ENCODE measurements at regions not wholly inside any gene's neighbourhood (a gene's known extent, or its start where the extent isn't known, plus 50 kb on each side); places are given as distances from the start of the nearest gene placed in this dataset.

GRCh38 chr11:23953951-23954710 lies 542.7 kb upstream of the LUZP2 start:
- no peaks in the 10 kb centered on the region for H3K9me3 Mint-ChIP-seq
- no peak overlapping the region for H3K4me3 Mint-ChIP-seq
- H3K27ac Mint-ChIP-seq = no peak overlapping the region
- no peaks in the 10 kb centered on the region for H3K4me1 Mint-ChIP-seq (ENCODE audit: low read depth in 2 of 2)
- DNase-seq (ENCODE audit: low spot score) (no peak), ATAC-seq (no peak)
- peaks cover 0 to 3% of the 10 kb centered on the region in 2 donors for H3K27me3 Mint-ChIP-seq
- H3K36me3 Mint-ChIP-seq = no peaks in the 10 kb centered on the region

DNA sequence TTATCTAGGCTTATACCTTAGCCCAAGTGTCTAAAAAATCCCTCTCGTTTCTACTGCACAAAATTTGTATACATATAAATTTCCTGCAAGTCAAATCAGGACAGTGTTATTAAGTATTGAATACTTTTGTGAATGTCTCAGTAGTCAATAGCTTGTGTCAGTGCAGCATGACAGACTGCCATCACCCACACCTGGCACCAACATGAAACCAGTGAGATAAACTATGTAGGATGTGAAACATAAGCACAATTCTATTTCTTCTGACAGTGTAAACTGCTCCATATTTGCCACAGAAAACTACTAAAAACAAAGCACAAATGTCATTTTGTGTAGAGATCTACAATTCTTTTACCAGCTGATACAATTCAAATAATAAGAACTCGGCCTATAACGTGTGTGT lies 542.1 kb upstream of the LUZP2 start:
- no peak overlapping the region for H3K4me3 Mint-ChIP-seq
- no peak overlapping the region for H3K27ac Mint-ChIP-seq
- H3K27me3 Mint-ChIP-seq = no peaks in the 10 kb centered on the region
- H3K36me3 Mint-ChIP-seq = no peaks in the 10 kb centered on the region
- no peaks in the 10 kb centered on the region for H3K4me1 Mint-ChIP-seq (ENCODE audit: low read depth in 2 of 2)
- ATAC-seq (no peak), DNase-seq (ENCODE audit: low spot score) (no peak)
- no peaks in the 10 kb centered on the region for H3K9me3 Mint-ChIP-seq

- ATAC-seq = no peak
- Mint-ChIP-seq H3K9me3 (no peaks in the 10 kb centered on the region), H3K36me3 (no peaks in the 10 kb centered on the region), H3K27ac (no peak overlapping the region), H3K4me3 (no peak overlapping the region), H3K27me3 (no peaks in the 10 kb centered on the region), H3K4me1 (ENCODE audit: low read depth in 2 of 2) (no peaks in the 10 kb centered on the region)
- DNase-seq (ENCODE audit: low spot score) = no peak
These were observed 540.3 kb upstream of the LUZP2 start for GRCh38 chr11:23956586-23956985.

- Mint-ChIP-seq H3K27ac (no peak overlapping the region), H3K36me3 (no peaks in the 10 kb centered on the region), H3K27me3 (no peaks in the 10 kb centered on the region), H3K4me1 (ENCODE audit: low read depth in 2 of 2) (no peaks in the 10 kb centered on the region), H3K9me3 (no peaks in the 10 kb centered on the region), H3K4me3 (no peak overlapping the region)
- DNase-seq (ENCODE audit: low spot score) = no peak
- ATAC-seq = no peak
These were observed 539.5 kb upstream of the LUZP2 start for GRCh38 chr11:23957314-23957713.

DNA sequence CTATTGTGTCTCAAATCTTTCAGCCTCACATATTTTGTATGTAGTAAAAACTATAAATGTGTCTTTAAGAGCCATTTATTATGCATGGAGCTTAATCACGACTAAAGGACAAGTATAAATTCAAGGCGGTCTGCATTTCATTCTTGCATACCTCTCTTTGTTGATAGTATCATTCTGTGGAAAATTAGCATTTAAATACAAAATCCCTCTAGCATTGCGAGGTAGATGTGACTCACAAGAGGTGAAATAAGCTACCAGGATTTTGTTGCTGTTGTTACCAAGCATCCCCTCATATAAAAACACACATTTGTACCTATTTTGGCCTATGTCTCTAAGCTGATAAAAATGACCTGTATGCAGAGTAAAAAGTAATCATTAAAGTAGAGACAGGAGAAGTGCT lies 537.4 kb upstream of the LUZP2 start:
- no peak for ATAC-seq
- no peaks in the 10 kb centered on the region for H3K4me1 Mint-ChIP-seq (ENCODE audit: low read depth in 2 of 2)
- no peak overlapping the region for H3K27ac Mint-ChIP-seq
- no peak for DNase-seq (ENCODE audit: low spot score)
- no peak overlapping the region for H3K4me3 Mint-ChIP-seq
- H3K27me3 Mint-ChIP-seq = no peaks in the 10 kb centered on the region
- peaks cover 3% of the 10 kb centered on the region for H3K9me3 Mint-ChIP-seq
- no peaks in the 10 kb centered on the region for H3K36me3 Mint-ChIP-seq

DNA sequence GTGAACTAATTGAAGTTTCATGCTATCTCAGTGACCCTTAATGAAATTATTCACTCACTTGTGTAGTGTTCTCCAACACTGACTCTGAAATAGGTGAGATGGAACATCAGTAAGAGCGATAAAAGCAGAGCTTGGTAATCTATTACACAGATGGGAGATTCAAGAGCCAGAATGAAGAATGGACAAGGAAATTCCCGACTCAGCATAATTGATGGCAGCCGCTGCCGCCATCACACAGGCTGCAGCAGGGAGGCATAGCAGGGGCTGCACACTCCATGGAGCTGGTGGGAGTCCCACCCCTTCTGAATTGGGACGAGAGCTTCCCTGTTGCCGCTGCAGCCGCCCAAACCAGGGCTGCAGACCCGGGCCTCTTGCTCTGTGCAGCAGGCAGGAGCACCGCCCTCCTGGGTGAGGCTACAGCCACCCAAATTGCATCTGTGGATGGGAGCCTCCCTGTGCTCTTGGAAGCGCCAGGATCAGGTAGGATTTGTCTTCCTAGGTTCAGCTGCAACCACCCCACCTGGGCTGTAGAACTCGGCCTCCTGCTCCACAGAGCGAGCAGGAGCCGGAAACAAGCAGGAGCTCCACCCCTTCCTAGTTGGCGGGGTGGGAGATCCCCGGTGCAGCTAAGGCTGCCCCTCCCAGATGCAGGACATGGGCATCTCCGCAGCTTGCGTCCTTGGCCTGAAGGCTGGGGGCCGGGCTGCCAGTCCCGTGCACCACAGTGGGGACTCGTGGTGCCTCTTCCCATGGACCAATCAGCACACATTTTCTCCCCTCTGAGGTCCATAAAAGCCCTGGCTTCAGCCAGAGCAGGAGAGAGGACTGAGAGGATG lies 535.1 kb upstream of the LUZP2 start:
- Mint-ChIP-seq H3K4me1 (ENCODE audit: low read depth in 2 of 2) (no peaks in the 10 kb centered on the region), H3K4me3 (no peak overlapping the region), H3K9me3 (peaks cover 3% of the 10 kb centered on the region), H3K27ac (no peak overlapping the region), H3K36me3 (no peaks in the 10 kb centered on the region), H3K27me3 (no peaks in the 10 kb centered on the region)
- ATAC-seq (no peak), DNase-seq (ENCODE audit: low spot score) (no peak)

DNA sequence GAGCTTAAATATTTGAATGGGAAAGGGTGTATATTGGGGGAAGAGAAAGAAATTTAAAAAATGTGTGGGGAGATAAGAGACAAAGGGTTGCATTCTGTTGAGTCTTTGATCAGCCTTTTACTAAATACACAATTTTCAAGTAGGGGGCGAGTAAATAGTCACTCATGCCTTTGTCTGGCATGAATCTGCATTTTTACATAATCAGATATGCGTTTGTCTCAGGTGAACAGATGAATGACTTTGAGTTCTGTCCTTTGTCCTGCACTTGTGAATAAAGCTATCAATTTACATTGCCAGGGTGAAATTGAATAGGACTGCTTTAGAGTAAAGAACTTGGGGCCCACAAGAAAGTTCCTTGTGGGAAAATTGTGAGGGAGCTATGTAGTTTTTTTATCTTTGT lies 523.6 kb upstream of the LUZP2 start:
- Mint-ChIP-seq H3K36me3 (no peaks in the 10 kb centered on the region), H3K4me3 (no peak overlapping the region), H3K9me3 (no peaks in the 10 kb centered on the region), H3K4me1 (ENCODE audit: low read depth in 2 of 2) (no peaks in the 10 kb centered on the region), H3K27ac (no peak overlapping the region), H3K27me3 (no peaks in the 10 kb centered on the region)
- DNase-seq (ENCODE audit: low spot score) (no peak), ATAC-seq (no peak)

- no peak for DNase-seq (ENCODE audit: low spot score)
- Mint-ChIP-seq H3K4me3 (no peak overlapping the region), H3K9me3 (no peaks in the 10 kb centered on the region), H3K27me3 (no peaks in the 10 kb centered on the region), H3K4me1 (ENCODE audit: low read depth in 2 of 2) (no peaks in the 10 kb centered on the region), H3K27ac (no peak overlapping the region), H3K36me3 (no peaks in the 10 kb centered on the region)
- no peak for ATAC-seq
These were observed 522.8 kb upstream of the LUZP2 start for GRCh38 chr11:23974051-23974450.

DNA sequence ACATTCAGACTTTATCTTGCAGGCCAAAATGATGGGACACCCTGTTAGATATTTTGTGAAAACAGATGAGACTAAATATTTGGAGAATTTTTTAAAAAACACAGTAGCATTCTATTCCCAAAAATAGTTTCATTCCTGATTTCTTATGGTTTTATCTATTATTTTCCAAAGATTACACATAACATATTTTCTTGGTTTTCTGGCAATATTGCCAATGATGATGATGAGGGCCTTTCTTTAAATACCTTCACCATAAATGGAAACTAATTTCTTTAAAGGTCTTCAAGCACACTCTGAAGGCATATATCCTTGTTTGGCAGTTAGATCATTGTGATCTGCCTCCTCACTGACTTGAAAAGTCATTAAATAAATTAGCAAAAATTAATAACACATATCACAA lies 522.3 kb upstream of the LUZP2 start:
- Mint-ChIP-seq H3K36me3 (no peaks in the 10 kb centered on the region), H3K27ac (no peak overlapping the region), H3K4me3 (no peak overlapping the region), H3K9me3 (no peaks in the 10 kb centered on the region), H3K27me3 (no peaks in the 10 kb centered on the region), H3K4me1 (ENCODE audit: low read depth in 2 of 2) (no peaks in the 10 kb centered on the region)
- no peak for ATAC-seq
- DNase-seq (ENCODE audit: low spot score) = no peak

- no peak overlapping the region for H3K27ac Mint-ChIP-seq
- no peaks in the 10 kb centered on the region for H3K9me3 Mint-ChIP-seq
- no peak overlapping the region for H3K4me3 Mint-ChIP-seq
These were observed 520.4 kb upstream of the LUZP2 start for GRCh38 chr11:23976426-23976825.

GRCh38 chr11:23976841-23977271 lies 520.0 kb upstream of the LUZP2 start:
- ATAC-seq (no peak), DNase-seq (ENCODE audit: low spot score) (no peak)
- no peak overlapping the region for H3K27ac Mint-ChIP-seq
- H3K27me3 Mint-ChIP-seq = no peaks in the 10 kb centered on the region
- no peak overlapping the region for H3K4me3 Mint-ChIP-seq
- H3K36me3 Mint-ChIP-seq = no peaks in the 10 kb centered on the region
- H3K9me3 Mint-ChIP-seq = no peaks in the 10 kb centered on the region
- no peaks in the 10 kb centered on the region for H3K4me1 Mint-ChIP-seq (ENCODE audit: low read depth in 2 of 2)

More at GRCh38 chr11:23976426-23976825, 520.4 kb upstream of the LUZP2 start:
- DNase-seq (ENCODE audit: low spot score) = no peak
- H3K4me1 Mint-ChIP-seq (ENCODE audit: low read depth in 2 of 2) = no peaks in the 10 kb centered on the region
- H3K36me3 Mint-ChIP-seq = no peaks in the 10 kb centered on the region
- H3K27me3 Mint-ChIP-seq = no peaks in the 10 kb centered on the region
- ATAC-seq = no peak

- Mint-ChIP-seq H3K27me3 (no peaks in the 10 kb centered on the region), H3K4me3 (no peak overlapping the region), H3K9me3 (peaks cover 6% of the 10 kb centered on the region), H3K4me1 (ENCODE audit: low read depth in 2 of 2) (no peaks in the 10 kb centered on the region), H3K27ac (no peak overlapping the region), H3K36me3 (no peaks in the 10 kb centered on the region)
- ATAC-seq = no peak
- DNase-seq (ENCODE audit: low spot score) = no peak
These were observed 508.4 kb upstream of the LUZP2 start for GRCh38 chr11:23988381-23989006.

GRCh38 chr11:23990346-23991164 lies 506.3 kb upstream of the LUZP2 start:
- H3K4me1 Mint-ChIP-seq (ENCODE audit: low read depth in 2 of 2) = no peaks in the 10 kb centered on the region
- H3K27me3 Mint-ChIP-seq = no peaks in the 10 kb centered on the region

More at GRCh38 chr11:23990346-23991164, 506.3 kb upstream of the LUZP2 start:
- ATAC-seq (no peak), DNase-seq (ENCODE audit: low spot score) (no peak)
- Mint-ChIP-seq H3K27ac (no peak overlapping the region), H3K4me3 (no peak overlapping the region), H3K9me3 (peaks cover 6% of the 10 kb centered on the region), H3K36me3 (no peaks in the 10 kb centered on the region)
